ENCODE measurements at regions not wholly inside any gene's neighbourhood (a gene's known extent, or its start where the extent isn't known, plus 50 kb on each side); places are given as distances from the start of the nearest gene placed in this dataset.

GRCh38 chr6:104596091-104596490 is 263.6 kb downstream of the HACE1 start:
- Histone ChIP-seq H3K4me1 (no peaks in the 10 kb centered on the region), H3K27me3 (no peaks in the 10 kb centered on the region), H3K36me3 (no peaks in the 10 kb centered on the region), H3K9me3 (no peaks in the 10 kb centered on the region), H3K27ac (no peak overlapping the region), H3K4me3 (no peak overlapping the region)
- FAIRE-seq (no peak), DNase-seq (no peak), ATAC-seq (no peak)
- intact Hi-C loops (cut with DNase I), result no loop called here
- no peak for TF ChIP-seq CTCF (IDR thresholded peaks at IDR 0.05)
- 35 to 78% methylated on average over 1 of the region's 1 CpG for WGBS, 2 donors

- H3K27ac ChIP-seq, result no peak overlapping the region
- no peaks in the 10 kb centered on the region for H3K4me1 ChIP-seq
- no peak overlapping the region for H3K4me3 ChIP-seq
- FAIRE-seq (no peak), DNase-seq (no peak), ATAC-seq (no peak)
- 62 to 75% methylated on average over 2 of the region's 2 CpGs for WGBS, 2 donors
- H3K27me3 ChIP-seq, result no peaks in the 10 kb centered on the region
- no peak for TF ChIP-seq CTCF (IDR thresholded peaks at IDR 0.05)
- intact Hi-C loops (cut with DNase I), result no loop called here
- no peaks in the 10 kb centered on the region for H3K36me3 ChIP-seq
- H3K9me3 ChIP-seq, result no peaks in the 10 kb centered on the region
Measured at GRCh38 chr6:104595311-104595820, 264.4 kb downstream of the HACE1 start.

- 57 to 60% methylated on average over 2 of the region's 2 CpGs for WGBS, 2 donors
- no peaks in the 10 kb centered on the region for H3K36me3 ChIP-seq
- intact Hi-C loops (cut with DNase I), result no loop called here
- TF ChIP-seq CTCF (IDR thresholded peaks at IDR 0.05), result no peak
- H3K27me3 ChIP-seq, result no peaks in the 10 kb centered on the region
- no peak overlapping the region for H3K27ac ChIP-seq
- ATAC-seq, result peak in 1 of 4 donors; percentile 63
- H3K4me1 ChIP-seq, result peaks cover 0 to 5% (median 0%) of the 10 kb centered on the region in 3 donors
- no peak overlapping the region for H3K4me3 ChIP-seq
- H3K9me3 ChIP-seq, result no peaks in the 10 kb centered on the region
- no peak for DNase-seq
- FAIRE-seq, result no peak
Measured at GRCh38 chr6:104591573-104592334, 268.0 kb downstream of the HACE1 start.

- FAIRE-seq (no peak), ATAC-seq (peak; percentile 43 to 88 (median 81)), DNase-seq (no peak)
- Histone ChIP-seq H3K36me3 (no peaks in the 10 kb centered on the region), H3K9me3 (no peaks in the 10 kb centered on the region), H3K4me3 (no peak overlapping the region), H3K27me3 (no peaks in the 10 kb centered on the region), H3K4me1 (peaks cover 0 to 5% (median 0%) of the 10 kb centered on the region in 3 donors), H3K27ac (peak overlapping the region in 1 of 4 donors; percentile 43)
- intact Hi-C loops (cut with DNase I), result no loop called here
- no peak for TF ChIP-seq CTCF (IDR thresholded peaks at IDR 0.05)
Measured at GRCh38 chr6:104589940-104590339, 269.8 kb downstream of the HACE1 start.

GRCh38 chr6:104585646-104586045 is 274.1 kb downstream of the HACE1 start:
- FAIRE-seq, result no peak
- no peaks in the 10 kb centered on the region for H3K9me3 ChIP-seq
- ATAC-seq, result no peak
- H3K27ac ChIP-seq, result no peak overlapping the region
- peaks cover 0 to 5% (median 0%) of the 10 kb centered on the region in 3 donors for H3K4me1 ChIP-seq
- intact Hi-C loops (cut with DNase I), result no loop called here
- TF ChIP-seq CTCF (IDR thresholded peaks at IDR 0.05), result no peak
- DNase-seq, result no peak
- no peaks in the 10 kb centered on the region for H3K36me3 ChIP-seq
- 54% methylated on average over 2 of the region's 2 CpGs for WGBS, 2 donors
- H3K27me3 ChIP-seq, result no peaks in the 10 kb centered on the region
- H3K4me3 ChIP-seq, result no peak overlapping the region

Measured in pancreas (tissue), 10 donors.